Right forelimb (tissue), 1 donor: ENCODE measurements at regions not wholly inside any gene's neighbourhood (a gene's known extent, or its start where the extent isn't known, plus 50 kb on each side); places are given as distances from the start of the nearest gene placed in this dataset.
A peak's percentile ranks its signal among the peaks of the same experiment; 100 is the strongest.

Experiments
- DNase-seq: peaks from one replicate; pipeline ENCODE4 v3.0.0-alpha.2; 2018

DNA sequence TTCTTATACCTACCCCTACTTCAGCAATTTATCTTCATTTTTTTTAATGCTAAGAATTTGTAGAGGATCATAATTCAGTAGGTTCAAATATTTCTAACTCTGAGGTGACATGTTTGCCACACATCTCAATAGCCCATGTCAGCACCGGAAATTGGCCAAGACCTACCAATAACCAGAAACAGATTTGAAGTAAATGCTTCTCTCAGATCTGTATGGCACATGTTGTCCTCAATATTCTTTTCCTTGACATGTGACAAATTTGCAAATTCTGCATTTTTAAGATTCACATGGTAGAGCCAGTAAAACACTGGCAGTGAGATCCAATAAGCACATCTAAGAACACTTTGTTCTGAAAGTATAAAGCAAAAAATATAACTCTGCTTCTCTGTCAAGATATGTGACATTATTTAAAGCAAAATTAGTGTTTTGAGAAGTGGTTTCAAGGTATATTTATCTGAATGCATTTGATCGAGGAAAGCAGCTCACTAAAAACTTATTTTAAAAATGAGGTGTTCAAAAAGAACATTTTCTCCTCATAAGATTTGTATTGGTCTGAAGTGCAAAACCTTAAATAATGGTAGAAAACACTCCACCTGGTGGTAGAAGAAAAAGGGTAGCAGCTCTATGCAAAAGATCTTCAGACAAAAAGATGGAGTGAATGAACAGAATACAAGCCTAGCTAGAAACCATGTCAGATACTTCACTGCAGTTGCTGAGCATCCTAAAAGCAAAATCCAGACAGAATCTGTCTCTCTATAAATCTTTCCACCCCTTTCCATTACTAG, 513.8 kb upstream of the FAM241A start:
- no peak for DNase-seq

DNA sequence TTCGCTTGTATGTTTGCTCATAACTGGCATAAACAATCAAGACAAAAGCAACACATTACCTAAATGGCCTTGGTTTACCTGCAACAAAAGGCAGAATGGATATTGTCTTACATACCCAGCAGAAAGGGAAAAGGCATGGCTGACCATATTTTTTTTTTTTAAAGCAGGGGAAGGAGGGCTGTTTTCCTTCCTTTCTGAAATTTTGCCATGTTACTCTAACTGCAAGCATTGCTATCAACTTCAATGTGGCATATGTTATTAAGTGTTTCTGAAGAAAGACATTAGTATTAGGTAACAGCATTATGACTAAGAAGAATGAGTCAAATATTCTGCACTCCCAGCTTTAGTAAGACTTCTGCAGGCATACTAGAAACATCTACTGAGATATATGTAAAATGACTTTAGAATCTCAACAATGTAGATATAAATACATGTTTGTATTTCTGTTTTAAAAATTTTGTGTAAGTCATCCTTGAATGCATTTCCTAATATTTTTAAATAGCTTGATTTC, 512.6 kb upstream of the FAM241A start:
- no peak for DNase-seq

DNA sequence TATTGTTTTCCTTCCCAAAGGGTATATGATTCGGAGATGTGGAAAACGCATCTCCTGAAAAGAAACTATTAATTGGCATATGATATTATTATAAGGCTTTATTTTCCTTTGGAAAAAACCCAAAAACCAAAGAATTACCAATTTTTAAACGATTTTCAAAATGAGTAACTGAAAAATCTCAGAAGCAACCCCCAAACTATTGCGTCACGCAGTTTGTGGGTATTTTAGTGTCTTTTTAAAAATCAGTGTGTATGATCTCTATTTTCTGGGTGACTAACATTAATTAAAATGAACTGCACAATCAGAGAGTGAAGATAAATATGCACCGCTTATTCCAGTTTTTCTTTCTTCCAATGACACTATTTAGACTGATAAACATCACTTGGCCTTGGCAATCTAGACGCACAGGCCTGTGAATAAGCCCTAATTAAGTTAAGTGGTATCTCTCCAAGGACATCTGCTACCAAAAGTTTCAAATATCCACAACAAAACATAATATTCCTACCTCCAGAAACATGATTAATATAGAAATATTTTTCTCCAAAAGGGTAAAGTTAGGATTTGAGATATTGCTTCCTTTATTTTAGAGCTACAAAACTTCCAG, 511.5 kb upstream of the FAM241A start:
- DNase-seq: no peak

DNA sequence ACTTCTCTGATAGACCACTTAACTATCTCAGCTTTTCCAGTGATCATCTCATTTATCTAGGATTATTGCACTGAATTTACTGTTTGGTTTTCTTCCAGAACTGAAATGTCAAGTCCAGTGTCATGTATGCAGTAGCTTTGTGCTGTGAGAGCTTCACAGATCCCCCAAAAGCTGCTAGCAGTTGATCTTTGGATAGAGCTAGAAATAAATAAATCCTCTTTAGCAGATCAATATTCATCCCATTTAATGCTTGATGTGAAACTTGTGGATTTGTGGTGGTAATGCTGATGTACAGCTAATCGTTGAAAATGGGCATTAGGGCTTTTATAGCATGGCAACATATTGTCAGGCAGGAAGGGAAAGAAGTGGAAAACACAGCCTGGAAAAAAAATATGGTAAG, 509.6 kb upstream of the FAM241A start:
- no peak for DNase-seq

DNA sequence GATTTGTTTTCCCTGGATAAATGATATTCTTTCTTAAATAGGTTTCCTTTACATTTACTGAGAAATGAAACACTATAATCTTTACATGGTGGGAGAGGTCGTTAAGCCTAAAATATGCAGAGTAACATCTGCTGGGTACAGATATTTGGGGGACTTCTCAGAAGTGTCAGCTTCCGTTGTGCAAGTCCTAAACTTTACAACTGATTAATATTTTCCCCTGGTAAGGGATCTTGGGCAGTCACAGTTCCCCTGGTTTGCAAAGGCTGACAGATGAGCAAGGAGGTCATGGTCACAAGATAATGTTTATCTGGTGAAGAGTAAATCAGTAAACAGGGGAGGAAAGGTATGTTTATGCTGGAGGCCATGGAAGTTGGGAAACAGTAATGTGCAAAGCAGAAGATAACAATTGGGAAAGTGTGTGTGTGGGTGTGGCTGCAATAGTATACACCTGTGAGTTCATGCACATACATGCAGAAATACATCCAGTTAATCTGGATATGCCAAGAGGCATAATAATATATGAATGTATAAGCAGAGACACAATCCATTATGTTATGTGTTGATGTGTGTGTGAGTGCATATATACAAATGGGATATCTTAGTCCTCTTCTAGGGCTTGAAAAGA, 508.2 kb upstream of the FAM241A start:
- no peak for DNase-seq

DNA sequence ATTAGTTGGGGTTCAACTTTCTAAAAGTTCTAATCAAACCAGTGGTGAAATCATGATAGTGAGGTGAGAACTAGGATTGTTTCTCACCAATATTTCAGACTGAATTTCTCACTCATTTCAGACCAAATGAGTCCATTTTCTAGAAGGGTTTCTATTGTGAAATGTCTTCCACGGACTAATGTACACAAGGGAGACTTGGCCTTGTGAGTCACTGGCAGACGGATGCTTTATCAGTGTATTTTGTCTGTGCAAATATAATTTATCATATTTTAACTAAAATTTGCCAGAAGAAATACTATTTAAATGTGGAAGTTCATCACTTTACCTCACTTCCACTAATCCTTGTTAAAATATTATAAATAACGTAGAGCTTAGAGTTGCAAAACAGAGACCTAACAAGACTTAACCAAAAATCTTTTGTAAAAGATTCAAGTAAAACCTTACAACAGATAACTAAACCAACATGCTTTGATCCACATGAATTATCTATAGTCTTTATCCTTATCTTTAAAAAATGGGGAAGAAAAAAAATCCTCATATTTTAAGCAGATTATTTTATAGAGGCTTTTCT, 506.0 kb upstream of the FAM241A start:
- DNase-seq: no peak

DNA sequence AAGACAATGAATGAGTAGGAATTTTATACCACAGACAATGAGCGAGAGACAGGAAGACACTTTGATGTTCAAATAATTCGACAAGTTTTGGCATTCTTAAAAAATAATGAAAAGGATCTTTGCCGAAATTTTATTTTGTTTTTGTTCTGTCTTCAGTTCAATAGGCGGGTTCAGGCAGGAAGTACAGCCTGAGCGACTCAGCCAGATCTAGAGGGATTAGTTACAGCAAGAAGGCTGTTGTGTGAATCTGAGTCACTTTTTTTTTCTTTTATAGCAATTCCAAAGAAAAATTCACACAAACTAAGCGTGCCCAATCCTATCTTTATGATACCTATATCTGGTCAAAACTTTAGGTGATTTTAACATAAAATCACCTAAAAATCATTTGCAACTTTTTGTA, 505.4 kb upstream of the FAM241A start:
- DNase-seq: no peak

DNA sequence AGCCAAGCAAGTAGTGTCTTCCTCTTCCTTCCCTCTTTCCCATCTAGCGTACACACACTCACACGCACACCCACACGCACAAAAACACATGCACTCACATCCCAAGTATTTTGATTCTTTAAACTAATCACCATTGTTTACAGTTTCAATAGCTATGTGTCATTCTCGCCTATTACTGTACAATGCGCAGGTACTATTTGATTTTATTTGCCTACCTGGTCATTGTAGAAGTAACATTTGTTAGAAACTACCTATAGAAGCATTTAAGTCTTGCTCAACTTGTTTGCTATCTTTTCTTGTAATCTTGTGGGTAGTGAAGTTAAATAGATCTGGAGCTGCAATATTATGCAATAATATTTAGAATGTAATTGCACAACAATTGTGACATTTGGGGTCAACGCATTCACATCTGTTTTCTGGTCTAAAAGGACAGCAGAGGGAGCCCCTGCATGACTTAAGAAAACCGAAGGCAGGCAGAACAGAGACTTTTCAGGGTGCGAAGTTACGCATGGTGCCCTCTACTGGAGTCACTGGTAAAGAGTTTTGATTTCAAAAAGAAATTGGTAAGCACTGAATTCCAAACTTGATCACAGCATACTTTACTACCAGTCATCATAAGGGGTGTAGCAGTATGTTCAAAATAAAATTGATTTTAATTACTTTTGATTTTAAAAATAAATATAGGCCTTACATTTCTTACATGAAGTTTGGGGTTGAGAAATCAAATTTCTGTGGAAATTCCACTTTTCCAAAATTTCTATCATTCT, 503.3 kb upstream of the FAM241A start:
- peak; percentile 65 for DNase-seq

DNA sequence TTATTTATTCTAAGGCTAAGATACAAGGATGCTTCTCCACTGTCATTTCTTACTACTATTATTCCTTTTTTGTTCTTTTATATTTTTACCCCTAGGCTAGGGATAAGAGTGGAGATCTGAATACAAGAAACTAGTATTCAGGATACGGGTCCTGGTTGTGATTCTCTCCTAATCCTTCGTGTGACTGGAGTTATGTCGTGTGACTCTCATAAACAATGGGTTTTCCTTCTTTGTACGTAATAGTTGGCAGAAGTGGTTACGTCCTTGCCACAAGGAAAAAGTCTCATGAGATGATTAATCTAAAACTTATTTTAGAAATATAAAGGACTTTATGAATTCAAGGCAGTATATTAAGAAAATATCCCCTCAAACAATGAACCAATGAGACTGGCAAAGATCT, 497.2 kb upstream of the FAM241A start:
- no peak for DNase-seq

DNA sequence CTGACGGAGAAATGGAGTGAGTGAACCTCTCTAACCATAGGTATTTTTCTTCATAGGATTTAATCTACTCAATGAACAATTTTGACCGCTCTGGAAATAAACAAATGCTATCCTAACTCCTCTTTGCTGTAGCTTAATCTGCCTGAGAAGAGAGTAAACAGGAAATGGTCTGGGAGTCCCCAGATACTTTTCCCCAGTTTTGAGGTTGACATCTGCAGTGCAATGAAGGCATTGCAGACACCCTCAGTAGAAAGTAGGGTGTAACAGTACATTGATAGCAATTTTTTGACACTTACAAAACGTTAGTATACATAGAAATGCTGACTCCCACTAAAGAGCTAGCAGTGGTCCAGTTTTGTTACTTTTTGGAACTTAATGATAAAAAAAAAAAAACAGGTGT, 495.9 kb upstream of the FAM241A start:
- DNase-seq: no peak

DNA sequence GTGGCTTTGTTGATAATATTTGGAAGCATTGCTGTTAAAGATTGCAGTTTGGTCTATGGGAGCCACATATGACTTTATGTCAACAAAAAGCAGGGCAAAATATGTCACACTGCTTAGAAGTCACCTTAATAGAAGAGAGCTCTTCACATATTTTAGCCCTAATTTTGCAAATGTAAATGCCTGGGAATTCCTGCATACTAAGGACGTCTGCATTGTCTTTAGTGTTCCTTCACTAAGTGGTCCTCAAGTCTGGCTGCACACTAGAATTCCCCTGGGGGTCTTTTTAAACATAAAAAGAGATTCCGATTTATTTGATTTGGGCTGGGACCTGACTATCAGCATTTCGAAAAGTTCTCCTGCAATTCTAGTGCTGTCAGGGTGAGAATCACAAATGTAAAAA, 495.1 kb upstream of the FAM241A start:
- DNase-seq: no peak

DNA sequence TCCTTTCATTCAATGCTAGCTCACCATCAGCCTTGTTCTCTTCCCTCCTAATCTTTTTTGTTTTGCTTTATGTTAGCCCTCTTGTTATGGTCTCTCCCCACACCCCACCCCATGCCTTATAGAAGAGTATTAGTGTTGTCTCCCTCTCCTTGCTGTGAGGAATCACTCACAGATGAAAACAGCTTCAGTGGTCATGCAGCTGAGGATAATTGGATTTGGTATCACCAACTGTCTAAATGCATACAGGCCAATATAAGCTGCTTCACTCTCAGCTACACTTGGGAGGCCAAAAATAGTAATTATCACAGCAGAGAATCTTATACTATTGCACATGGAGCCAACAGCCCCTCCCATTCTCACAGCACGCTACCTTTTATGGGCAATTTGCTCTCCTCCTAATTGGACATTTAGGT, 494.6 kb upstream of the FAM241A start:
- DNase-seq: no peak

DNA sequence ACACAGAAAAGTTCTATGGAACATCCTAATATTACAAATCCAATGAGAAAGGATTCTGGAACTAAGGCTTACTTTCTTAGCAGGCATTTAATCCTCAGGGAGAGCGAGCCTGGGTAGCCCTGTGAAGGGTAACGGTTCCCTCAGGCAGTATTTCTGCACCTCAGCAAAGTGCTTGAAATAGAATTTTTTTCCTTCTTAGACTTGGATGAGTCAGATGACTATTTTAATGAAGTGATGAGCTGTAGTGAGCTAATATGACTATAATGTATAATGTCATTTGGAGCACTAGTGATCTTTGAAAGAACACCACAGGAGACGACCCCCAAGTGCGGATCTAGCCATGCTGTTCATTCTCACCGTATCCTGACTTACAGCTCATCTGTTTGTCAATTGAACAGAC, 493.0 kb upstream of the FAM241A start:
- no peak for DNase-seq

DNA sequence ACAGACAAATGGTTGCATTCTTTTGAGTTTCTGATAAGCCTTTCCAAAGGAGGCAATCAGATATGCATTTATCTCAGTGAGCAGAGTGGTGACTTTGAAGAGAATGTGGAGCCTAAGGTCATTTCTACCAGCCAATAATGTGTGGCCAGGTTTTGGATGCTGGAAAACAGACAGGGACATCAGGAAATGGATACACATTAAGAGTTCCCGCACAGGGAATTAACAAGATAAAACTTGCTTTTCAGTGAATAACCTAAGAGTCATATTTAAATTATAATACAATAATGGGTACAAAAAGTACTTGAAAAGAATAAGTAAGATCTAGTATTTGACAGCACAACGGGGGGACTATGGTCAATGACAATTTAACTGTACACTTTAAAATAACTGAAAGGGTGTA, 492.3 kb upstream of the FAM241A start:
- no peak for DNase-seq

DNA sequence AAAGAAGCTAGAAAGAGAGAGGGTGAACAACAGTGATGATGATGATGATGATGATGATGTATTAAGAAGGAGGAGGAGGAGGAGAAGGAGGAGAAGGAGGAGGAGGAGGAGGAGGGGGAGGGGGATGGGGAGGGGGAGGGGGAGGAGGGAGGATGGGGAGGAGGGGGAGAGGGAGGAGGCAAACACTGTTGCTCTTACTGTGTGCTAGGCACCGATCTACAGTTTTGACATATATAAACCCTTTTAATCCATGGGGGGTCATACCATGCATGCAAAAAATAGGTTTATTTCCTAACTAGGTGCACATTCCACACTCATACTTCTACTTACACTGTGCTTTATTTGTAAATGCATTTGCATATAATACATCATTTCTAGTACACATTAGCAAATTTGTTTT, 482.8 kb upstream of the FAM241A start:
- DNase-seq: no peak

DNA sequence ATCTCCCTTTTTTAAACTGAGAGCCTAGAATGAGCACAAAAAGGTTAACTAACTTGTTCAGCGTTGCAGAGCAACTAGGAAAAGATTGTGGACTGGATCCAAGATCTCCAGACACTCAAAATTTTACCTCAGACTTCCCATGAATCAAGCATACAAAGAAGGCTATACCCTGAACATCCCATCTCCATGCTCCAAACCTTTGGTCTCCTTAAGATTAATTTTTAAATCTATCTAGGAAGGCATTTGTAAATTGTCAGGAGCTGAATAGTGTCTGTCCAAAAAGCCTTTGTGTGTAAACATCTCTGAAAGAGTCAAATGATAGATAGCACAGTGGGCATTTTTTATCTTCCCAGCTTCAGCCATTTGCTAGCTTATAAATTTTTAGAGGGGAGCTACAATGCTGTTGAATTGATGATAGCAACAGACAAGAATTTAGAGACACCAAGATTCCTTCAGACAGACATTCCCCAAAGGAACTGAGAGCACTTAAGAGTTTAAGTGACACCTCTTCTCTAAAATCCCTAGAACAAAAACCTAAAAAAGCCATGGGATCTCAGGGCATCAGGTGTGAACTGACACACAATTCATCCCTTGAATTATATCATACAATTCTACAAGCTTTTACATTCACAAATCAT, 480.8 kb upstream of the FAM241A start:
- DNase-seq: no peak

DNA sequence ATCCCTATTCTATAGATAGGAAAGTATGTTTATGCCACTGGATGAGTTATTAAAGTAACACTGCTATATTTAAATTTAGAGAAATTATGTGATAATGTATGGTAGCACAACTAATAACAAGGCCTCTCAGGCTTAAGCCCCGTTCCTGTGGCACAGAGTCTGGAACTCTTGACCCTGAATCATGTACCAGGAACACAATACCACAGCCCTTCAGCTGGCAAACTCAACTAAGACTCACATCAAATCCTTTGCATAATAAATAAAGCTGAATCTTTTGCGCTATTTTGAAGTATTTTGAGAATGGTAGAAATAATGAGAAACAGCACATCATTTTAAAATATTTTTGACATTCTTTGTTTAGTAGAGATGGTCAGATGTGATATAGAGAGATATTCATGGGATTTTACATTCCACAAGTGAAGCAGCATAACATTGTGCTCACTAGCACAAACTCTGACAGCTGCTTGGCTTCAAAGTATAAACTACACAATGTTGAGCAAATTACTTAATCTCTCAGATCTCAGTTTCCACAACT, 478.4 kb upstream of the FAM241A start:
- no peak for DNase-seq

DNA sequence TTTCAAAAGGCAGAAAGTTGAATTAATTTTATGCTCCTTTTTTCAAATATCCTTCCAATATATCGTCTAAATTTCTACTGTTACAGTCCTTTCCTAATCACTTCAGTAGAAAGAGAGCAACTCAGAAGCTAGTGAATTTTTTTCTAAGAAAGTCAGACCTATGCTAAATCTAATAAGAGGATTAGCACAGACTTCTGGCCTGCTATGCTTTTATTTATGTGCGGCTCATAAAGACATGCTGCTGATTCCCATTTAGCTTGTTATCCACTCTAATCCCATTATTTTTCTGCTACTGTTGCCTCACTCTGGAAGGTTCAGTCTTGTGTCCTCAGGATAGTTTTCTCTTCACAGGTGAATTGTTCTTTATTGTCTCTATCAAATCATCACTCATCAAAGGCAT, 473.5 kb upstream of the FAM241A start:
- no peak for DNase-seq

DNA sequence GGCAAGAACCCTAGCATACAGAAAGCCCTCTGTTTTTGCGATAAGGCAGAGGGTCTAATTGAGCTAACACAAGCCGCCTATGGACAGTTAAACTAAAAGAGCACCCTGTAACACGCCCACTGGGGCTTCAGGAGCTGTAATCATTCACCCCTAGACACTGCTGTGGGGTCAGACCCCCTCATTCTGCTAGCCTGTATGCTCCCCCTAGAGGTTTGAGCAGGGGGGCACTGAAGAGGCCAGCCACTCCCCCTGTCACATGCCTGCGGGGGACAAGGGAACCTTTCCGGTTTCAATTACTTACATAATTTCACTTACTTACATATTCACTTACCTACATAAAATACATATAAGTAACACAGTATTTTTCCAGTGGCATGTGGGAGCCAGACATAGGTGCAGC, 469.5 kb upstream of the FAM241A start:
- no peak for DNase-seq

DNA sequence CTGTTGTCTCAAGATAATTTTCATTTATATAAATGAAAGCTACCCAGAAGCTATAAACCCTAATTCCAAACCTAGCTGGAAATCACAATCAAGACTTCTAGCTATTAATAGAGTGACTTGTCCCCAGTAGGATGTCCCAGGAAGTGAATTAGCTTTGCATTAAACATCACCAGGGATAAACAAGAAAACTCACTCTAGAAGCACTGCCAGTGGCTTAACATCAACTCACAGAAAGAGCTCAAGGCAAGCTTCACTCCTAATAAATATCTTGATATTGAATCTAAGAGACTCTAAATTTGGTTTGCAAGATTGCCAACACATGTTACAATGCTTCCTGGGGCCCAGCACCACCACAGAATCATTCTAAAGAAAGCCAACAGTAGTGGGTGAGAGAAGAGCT, 468.7 kb upstream of the FAM241A start:
- no peak for DNase-seq

DNA sequence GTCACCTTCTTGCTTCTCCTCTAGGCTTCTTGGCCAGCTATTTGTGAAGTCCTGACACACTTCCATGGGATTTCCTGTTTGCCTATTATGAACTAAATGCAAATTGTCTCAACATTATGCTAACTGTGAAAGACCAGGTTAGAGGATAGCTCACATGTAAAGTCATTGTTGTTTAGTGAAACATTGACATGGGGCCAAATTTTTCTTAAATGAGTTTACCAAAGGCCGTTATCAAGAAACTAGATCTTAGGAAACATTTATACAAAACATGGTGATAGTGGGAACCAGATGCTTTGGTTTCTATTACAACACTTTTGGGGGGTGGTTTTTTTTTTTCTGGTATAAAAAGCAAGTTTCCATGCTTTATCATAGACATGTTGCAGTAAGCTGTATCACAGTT, 466.8 kb upstream of the FAM241A start:
- no peak for DNase-seq

DNA sequence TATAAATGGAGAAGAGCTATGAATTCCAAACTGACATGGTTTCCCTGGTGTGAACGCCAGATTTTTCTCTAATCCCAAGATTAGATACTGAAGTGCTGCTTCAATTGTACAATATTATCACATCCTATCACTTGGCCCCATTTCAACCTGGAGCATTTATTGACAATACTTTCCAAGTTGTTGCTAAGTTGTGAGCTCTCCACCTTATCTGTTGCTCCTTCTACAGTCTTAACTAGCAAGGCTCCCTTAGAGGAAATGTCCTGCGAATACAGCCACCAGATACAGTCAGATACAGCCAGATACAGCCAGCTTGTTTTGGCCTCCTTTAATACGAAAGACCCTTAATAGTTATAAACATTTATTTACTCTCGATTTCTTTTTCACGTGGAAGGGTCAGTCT, 466.3 kb upstream of the FAM241A start:
- DNase-seq: no peak
